ENCODE measurements at regions not wholly inside any gene's neighbourhood (a gene's known extent, or its start where the extent isn't known, plus 50 kb on each side); places are given as distances from the start of the nearest gene placed in this dataset.
"Not testable (repeated sequence)": the region's sequence is repeated elsewhere in the genome, so short reads cannot be mapped to it uniquely, and the experiment has no call there.

DNA sequence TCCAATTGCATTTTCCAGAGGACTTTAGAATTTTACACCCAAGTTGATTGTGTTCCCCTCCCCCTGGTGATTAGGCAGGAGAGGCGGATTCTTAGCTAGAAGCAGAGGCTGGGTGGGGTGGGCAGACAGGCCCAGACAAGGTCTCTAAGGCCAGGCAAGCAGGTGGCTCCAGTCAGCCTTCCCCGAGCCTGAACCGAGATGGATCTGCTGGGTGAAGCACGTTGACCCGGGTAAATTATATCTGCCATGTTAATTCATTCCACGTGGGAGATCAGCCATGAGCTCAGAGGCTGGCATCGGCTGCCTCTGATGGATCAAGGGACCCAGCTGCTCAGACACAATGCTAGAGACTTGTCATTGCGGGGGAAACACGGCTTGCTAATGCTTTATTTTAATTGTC lies 159.5 kb upstream of the MAFB start:
- no peak for DNase-seq (ENCODE audit: extremely low read depth in 1 of 2, low read depth in 1 of 2)

- DNase-seq (ENCODE audit: extremely low read depth in 1 of 2, low read depth in 1 of 2) = no peak
Observed at GRCh38 chr20:40849456-40849855, 160.4 kb upstream of the MAFB start.

- DNase-seq (ENCODE audit: extremely low read depth in 1 of 2, low read depth in 1 of 2) = no peak
Observed at GRCh38 chr20:40851051-40851450, 162.0 kb upstream of the MAFB start.

DNA sequence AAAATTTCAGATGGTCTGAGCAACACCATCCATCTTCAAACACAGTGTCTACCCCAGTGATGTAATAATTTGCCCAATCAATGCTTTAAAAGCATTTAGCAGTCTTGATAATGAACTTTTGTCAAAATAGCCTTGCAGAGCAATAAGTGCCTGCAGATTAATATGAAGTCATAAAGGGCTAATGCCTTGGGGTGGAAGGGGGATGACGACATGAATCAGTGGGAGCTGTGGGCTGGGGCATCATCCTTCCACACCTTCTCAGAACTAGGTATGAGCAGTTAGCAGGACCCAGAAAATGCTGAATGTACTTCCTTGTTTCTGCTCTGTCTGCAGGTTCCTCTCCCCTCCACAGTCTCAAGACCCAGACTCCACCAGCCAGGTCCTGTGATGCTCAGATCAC lies 166.2 kb upstream of the MAFB start:
- no peak for DNase-seq (ENCODE audit: extremely low read depth in 1 of 2, low read depth in 1 of 2)

DNA sequence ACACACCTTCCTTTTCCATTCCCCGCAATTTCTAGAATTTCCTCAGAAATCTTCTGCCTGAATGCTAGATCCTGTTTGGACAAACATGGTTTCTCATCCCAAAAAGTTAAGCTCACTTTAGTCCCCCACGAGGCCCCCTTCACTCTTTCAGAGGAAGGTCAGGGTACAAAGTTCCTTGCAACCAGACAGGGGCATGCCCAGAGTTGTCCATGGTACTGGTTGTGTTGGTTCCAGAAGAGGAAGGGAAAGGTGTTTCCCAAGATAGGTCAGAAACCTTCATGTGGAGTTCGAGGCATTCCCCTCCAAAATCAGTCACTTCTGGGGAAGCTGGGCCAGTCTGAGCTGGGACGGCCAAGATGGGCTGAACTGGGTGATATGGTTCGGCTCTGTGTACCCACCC lies 167.6 kb upstream of the MAFB start:
- no peak for DNase-seq (ENCODE audit: extremely low read depth in 1 of 2, low read depth in 1 of 2)

DNA sequence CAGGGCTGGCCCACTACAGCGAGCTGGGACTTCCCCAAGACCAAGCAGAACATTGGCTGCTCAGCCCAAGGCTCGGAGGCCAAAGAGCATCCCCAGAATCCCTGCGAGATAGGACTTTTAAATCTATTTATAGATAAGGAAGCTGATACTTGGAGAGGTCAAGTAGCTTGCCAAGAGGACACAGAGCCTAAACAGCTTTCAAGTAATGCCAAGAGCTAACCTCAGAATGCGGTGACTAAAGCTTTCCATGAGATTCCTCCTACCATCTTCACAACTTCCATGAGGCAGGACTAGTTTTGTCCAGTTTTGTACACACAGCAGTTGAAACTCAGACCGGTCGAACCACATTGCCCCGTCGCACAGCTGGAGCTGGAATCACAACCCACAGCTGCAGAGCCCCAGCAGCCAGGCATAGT lies 168.1 kb upstream of the TOP1 start:
- no peak for DNase-seq (ENCODE audit: extremely low read depth in 1 of 2, low read depth in 1 of 2)

DNA sequence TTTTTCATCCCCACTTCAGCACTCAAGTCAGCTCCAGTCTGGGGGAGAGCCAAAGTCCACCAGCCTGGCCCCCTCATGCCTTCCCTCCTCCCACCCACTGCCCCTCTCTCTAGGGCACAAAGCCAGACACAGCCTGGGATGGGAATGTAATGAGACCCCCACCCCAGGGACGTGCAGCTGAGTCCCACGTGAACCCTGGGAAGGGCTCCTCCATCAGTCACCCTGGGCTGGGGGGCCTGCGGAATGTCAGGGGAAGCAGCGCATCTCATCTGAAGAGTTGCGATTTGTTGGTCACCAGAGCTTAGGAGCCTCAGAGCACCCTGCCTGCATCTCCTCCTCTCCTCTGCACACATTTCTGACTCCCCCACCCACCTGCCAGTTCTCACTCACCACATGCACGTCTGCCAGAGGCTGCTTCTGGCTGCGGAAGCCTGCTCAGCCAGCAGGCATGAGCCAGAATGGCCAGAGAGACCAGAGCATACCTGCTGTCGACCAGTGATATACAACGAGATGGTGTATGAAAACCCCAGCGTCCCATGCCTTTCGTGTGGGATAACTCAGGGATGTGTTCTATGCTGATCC lies 167.1 kb upstream of the TOP1 start:
- no peak for DNase-seq (ENCODE audit: extremely low read depth in 1 of 2, low read depth in 1 of 2)

- DNase-seq (ENCODE audit: extremely low read depth in 1 of 2, low read depth in 1 of 2) = no peak
Observed at GRCh38 chr20:40863355-40863919, 165.2 kb upstream of the TOP1 start.

- DNase-seq (ENCODE audit: extremely low read depth in 1 of 2, low read depth in 1 of 2) = no peak
Observed at GRCh38 chr20:40864470-40864869, 164.2 kb upstream of the TOP1 start.

DNA sequence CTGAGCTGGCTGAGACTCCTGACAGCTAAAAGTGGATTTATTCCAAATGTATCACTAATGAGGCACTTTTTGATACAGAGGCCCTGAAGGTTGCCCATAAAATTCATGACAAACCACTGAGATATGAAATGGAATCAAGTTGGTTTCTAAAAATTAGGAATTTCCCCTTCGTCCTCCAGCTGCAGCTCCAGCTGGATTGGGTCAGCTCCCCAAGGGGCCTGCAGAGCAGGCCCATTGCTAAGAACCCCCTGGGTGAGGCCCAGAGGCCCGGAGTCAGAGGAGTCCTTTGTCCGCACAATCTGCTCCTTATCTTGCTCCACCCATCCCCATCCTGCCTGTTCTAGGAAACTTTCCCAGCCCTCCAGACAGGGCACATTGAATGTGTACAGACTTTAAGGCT lies 163.5 kb upstream of the TOP1 start:
- DNase-seq (ENCODE audit: extremely low read depth in 1 of 2, low read depth in 1 of 2) = no peak

- DNase-seq (ENCODE audit: extremely low read depth in 1 of 2, low read depth in 1 of 2) = no peak
Observed at GRCh38 chr20:40866056-40866455, 162.6 kb upstream of the TOP1 start.

DNA sequence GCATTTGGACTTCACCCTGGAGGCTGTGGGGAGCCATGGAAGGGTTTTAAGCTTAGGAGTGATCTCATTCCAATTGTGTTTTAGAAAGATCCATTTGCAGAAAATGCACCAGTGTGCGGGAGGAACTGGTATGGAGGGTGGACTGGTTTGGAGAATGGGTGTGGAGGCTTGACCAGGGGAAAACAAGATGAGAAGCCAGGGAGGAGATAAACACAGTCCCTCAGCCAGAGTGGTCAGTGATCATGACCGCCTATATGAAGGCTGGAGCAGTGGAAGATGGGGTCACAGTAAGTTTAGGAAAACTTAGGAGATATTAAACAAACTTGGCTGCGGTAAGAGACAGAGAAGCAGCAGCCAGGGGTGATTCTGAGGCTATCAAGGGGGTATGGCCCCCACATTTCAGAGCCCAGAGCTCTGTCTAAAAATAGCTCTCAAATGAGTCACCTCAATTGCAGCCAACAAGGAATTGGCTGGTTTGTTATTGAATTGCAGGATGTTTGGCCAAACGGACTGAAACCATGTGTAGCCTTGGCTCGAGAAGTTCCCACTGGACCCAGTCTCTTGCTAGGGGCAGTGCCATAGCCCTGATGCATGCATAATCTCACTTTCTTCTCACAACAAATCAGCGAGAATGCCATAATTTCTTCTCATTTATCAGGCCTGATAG lies 159.9 kb upstream of the TOP1 start:
- no peak for DNase-seq (ENCODE audit: extremely low read depth in 1 of 2, low read depth in 1 of 2)

GRCh38 chr20:40869218-40870147 lies 159.1 kb upstream of the TOP1 start:
- DNase-seq (ENCODE audit: extremely low read depth in 1 of 2, low read depth in 1 of 2) = no peak

DNA sequence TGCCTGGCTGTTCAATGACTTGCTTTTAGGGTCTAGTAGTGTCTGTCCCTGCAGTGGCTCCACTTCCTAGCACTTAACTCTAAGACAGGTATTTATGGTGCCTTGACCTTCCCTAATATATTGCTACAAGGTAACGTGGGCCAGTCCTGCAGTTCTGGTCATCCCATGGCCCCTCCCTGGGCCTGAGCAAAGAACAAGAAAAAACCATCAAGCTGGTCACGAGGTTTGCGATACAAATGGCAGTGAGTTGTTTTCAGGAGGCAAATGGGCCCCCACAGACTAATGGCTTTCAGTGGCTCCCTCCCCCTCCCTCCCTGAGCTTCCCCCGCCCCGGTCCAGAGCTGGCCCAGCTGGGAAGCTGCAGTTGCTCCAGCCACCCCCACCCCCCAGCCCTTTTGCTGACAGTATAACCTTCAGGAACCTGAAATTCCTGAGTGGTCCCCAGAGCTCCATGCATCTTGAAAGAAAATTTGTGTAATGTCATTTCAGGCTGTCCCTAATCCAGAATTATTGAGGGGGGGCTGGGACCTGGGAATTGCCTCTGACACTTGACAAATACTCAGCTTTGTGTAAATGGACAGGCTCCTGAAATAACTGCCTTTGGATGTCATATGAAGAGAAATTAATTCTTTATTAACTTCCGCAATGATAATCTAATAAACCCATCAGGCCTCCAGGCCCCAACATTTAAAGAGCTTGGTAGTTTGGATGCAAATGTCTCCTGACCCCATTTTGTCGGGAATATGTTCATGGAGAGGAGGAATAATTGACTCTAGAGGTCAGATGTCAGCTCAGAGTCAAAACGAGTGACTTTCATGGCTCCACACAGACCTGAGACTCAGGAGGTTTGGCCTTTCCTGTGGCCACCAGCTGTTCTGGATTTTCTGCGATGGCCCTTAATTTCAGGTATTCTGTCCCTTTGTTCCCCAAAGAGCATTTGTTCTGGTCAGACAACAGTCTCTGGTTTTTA lies 153.2 kb upstream of the TOP1 start:
- DNase-seq (ENCODE audit: extremely low read depth in 1 of 2, low read depth in 1 of 2) = no peak

DNA sequence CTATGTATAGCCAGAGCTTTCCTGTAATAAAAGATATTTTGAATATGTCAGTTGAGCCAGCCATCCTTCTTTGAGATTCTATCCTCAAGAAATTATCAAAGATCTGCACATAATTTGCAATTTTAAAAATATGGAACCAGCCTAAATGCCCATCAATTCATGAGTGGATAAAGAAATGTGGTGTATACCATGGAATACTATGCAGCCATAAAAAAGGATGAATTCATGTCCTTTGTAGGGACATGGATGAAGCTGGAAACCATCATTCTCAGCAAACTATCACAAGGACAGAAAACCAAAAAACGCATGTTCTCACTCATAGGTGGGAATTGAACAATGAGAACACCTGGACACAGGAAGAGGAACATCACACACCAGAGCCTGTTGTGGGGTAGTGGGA lies 150.5 kb upstream of the TOP1 start:
- DNase-seq (ENCODE audit: extremely low read depth in 1 of 2, low read depth in 1 of 2) = not testable (repeated sequence)

GRCh38 chr20:40880063-40880728 lies 148.4 kb upstream of the TOP1 start:
- DNase-seq (ENCODE audit: extremely low read depth in 1 of 2, low read depth in 1 of 2) = no peak

DNA sequence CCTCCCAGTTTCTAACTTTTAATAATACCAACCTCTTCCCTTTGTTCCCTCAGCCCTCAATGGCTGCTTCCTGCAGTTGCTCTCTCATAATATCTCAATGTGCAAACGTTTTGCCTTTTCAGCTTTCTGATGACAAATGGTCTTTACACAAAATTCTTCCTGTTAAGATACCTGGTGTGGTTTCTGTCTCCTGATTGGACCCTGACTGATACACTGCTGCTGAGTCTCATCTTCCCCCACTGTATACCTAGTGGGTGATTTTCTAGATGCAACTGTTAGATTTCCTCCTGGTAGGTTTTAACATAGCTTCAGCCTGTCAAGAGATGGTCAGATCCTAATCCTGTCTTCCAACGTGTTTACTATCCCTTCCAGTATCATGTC lies 147.9 kb upstream of the TOP1 start:
- DNase-seq (ENCODE audit: extremely low read depth in 1 of 2, low read depth in 1 of 2) = no peak

GRCh38 chr20:40882152-40882551 lies 146.5 kb upstream of the TOP1 start:
- no peak for DNase-seq (ENCODE audit: extremely low read depth in 1 of 2, low read depth in 1 of 2)

GRCh38 chr20:40883097-40883496 lies 145.5 kb upstream of the TOP1 start:
- no peak for DNase-seq (ENCODE audit: extremely low read depth in 1 of 2, low read depth in 1 of 2)

GRCh38 chr20:40887105-40887504 lies 141.5 kb upstream of the TOP1 start:
- no peak for DNase-seq (ENCODE audit: extremely low read depth in 1 of 2, low read depth in 1 of 2)

Data from activated CD8-positive, alpha-beta memory T cell treated with anti-CD3 and anti-CD28 coated beads for 1 hour (primary cell).